DMS 273 (cell line): ENCODE measurements at regions not wholly inside any gene's neighbourhood (a gene's known extent, or its start where the extent isn't known, plus 50 kb on each side); places are given as distances from the start of the nearest gene placed in this dataset.
"Not testable (repeated sequence)": the region's sequence is repeated elsewhere in the genome, so short reads cannot be mapped to it uniquely, and the experiment has no call there.

Experiments
- DNase-seq: peaks from one replicate; lab custom pipeline; 2025; ENCODE audit not compliant: unreplicated experiment; lab: John Stamatoyannopoulos, UW

GRCh38 chr5:152184266-152184665 is 220.8 kb downstream of the NMUR2 start:
- no peak for DNase-seq

- DNase-seq = no peak
These were observed 223.6 kb downstream of the NMUR2 start for GRCh38 chr5:152181461-152181860.

GRCh38 chr5:152178350-152178699 is 226.8 kb downstream of the NMUR2 start:
- DNase-seq = no peak

GRCh38 chr5:152177626-152178349 is 227.3 kb downstream of the NMUR2 start:
- no peak for DNase-seq

- DNase-seq = no peak
These were observed 233.2 kb downstream of the NMUR2 start for GRCh38 chr5:152171888-152172287.

GRCh38 chr5:152170350-152170749 is 234.7 kb downstream of the NMUR2 start:
- no peak for DNase-seq

GRCh38 chr5:152164860-152165259 is 240.2 kb upstream of the GLRA1 start:
- DNase-seq = no peak

GRCh38 chr5:152159894-152160293 is 235.2 kb upstream of the GLRA1 start:
- DNase-seq = not testable (repeated sequence)

GRCh38 chr5:152154452-152154851 is 229.8 kb upstream of the GLRA1 start:
- not testable (repeated sequence) for DNase-seq

GRCh38 chr5:152151940-152152339 is 227.3 kb upstream of the GLRA1 start:
- DNase-seq = no peak

GRCh38 chr5:152151113-152151512 is 226.5 kb upstream of the GLRA1 start:
- no peak for DNase-seq

GRCh38 chr5:152147286-152147685 is 222.6 kb upstream of the GLRA1 start:
- no peak for DNase-seq

GRCh38 chr5:152146566-152146965 is 221.9 kb upstream of the GLRA1 start:
- DNase-seq = no peak

GRCh38 chr5:152144556-152144955 is 219.9 kb upstream of the GLRA1 start:
- no peak for DNase-seq

GRCh38 chr5:152144030-152144429 is 219.4 kb upstream of the GLRA1 start:
- DNase-seq = no peak

- peak; percentile 69 for DNase-seq
These were observed 218.3 kb upstream of the GLRA1 start for GRCh38 chr5:152142840-152143469.

GRCh38 chr5:152140347-152140746 is 215.7 kb upstream of the GLRA1 start:
- DNase-seq = no peak

- no peak for DNase-seq
These were observed 212.4 kb upstream of the GLRA1 start for GRCh38 chr5:152137063-152137462.

GRCh38 chr5:152136321-152136720 is 211.7 kb upstream of the GLRA1 start:
- no peak for DNase-seq

- no peak for DNase-seq
These were observed 211.2 kb upstream of the GLRA1 start for GRCh38 chr5:152135827-152136226.

GRCh38 chr5:152125661-152126205 is 201.1 kb upstream of the GLRA1 start:
- DNase-seq = peak; percentile 11

GRCh38 chr5:152124409-152125041 is 199.9 kb upstream of the GLRA1 start:
- DNase-seq = no peak
